Retinal pigment epithelial cell (primary cell): ENCODE measurements at regions not wholly inside any gene's neighbourhood (a gene's known extent, or its start where the extent isn't known, plus 50 kb on each side); places are given as distances from the start of the nearest gene placed in this dataset.

Source experiments
- DNase-seq: peaks from one replicate; pipeline ENCODE4 v3.0.0-alpha.2; 2010; ENCODE audit warnings: low read depth
- H3K4me3 ChIP-seq: 2 replicates; pipeline ENCODE4 v1.5.1; 2011; ENCODE audit warnings: mild to moderate bottlenecking, low read length, control low read depth, moderate library complexity
- TF ChIP-seq, protein P1 (sequence below): conservative IDR thresholded peaks from 2 replicates; pipeline ENCODE4 v1.5.1; 2011; ENCODE audit warnings: low read depth, low read length, control low read depth, inconsistent platforms

DNA sequence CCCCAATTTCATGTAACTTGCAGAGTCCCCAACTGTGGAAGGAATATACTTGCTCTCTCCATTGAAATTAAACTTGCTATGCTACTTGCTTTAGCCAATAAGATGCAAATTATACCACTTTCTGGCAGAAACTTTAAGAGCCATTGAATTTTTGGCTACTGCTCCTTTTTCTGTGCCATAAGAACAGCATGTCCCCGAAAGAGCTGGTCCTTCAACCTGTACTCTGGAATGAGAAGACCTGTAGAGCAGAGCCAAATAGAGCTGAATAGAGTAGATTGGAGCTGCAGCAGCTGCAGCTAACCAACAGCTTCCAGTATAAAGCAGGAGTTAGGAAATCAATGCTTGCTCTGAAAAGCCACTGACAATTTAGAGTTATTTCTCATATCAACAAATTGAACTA lies 472.3 kb upstream of the B3GALT2 start:
- TF ChIP-seq, protein P1, sequence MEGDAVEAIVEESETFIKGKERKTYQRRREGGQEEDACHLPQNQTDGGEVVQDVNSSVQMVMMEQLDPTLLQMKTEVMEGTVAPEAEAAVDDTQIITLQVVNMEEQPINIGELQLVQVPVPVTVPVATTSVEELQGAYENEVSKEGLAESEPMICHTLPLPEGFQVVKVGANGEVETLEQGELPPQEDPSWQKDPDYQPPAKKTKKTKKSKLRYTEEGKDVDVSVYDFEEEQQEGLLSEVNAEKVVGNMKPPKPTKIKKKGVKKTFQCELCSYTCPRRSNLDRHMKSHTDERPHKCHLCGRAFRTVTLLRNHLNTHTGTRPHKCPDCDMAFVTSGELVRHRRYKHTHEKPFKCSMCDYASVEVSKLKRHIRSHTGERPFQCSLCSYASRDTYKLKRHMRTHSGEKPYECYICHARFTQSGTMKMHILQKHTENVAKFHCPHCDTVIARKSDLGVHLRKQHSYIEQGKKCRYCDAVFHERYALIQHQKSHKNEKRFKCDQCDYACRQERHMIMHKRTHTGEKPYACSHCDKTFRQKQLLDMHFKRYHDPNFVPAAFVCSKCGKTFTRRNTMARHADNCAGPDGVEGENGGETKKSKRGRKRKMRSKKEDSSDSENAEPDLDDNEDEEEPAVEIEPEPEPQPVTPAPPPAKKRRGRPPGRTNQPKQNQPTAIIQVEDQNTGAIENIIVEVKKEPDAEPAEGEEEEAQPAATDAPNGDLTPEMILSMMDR, result no peak
- DNase-seq, result no peak
- no peak overlapping the region for H3K4me3 ChIP-seq

- TF ChIP-seq, protein P1, result no peak
- no peak overlapping the region for H3K4me3 ChIP-seq
- DNase-seq, result no peak
These were observed 471.7 kb upstream of the B3GALT2 start for GRCh38 chr1:193658081-193658480.

DNA sequence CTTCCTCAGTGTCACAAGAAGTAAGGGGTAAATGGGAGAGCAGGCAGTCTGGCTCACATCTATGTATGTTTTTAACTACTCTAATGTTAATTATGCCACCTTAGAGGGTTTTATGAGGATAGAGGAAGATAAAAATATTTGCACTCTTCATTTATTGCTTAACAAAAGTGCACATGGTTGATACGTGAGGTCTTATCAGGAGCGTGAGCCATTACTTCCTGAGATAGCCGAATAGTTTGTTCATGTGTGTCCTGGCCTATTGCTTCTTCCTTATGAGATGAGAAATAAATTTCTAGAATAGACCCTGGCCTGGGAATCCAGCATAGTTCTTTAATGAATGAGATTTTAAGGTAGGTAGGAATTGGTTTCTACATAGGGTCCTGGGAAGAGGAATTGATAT lies 471.1 kb upstream of the B3GALT2 start:
- DNase-seq, result no peak
- TF ChIP-seq, protein P1, result no peak
- H3K4me3 ChIP-seq, result no peak overlapping the region

DNA sequence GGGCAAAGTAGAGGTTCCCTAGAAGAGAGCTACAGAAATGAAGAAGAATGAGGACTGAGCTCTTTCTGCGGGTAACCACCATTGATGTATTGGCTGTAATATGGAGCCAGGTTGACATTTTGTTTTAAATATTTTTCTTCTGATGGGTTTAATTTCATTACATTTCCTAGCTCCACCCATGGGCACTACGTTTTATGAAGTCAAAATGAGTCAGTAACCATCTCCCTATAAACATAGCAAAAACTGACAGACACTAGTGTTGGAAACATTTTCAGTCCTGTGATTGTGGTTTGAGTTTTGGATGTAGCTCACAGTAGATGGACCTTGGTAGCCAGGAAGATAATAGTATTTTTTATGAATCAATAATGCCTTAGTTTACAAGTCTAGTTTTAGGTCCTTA lies 470.4 kb upstream of the B3GALT2 start:
- no peak for DNase-seq
- H3K4me3 ChIP-seq, result no peak overlapping the region
- TF ChIP-seq, protein P1, result no peak

DNA sequence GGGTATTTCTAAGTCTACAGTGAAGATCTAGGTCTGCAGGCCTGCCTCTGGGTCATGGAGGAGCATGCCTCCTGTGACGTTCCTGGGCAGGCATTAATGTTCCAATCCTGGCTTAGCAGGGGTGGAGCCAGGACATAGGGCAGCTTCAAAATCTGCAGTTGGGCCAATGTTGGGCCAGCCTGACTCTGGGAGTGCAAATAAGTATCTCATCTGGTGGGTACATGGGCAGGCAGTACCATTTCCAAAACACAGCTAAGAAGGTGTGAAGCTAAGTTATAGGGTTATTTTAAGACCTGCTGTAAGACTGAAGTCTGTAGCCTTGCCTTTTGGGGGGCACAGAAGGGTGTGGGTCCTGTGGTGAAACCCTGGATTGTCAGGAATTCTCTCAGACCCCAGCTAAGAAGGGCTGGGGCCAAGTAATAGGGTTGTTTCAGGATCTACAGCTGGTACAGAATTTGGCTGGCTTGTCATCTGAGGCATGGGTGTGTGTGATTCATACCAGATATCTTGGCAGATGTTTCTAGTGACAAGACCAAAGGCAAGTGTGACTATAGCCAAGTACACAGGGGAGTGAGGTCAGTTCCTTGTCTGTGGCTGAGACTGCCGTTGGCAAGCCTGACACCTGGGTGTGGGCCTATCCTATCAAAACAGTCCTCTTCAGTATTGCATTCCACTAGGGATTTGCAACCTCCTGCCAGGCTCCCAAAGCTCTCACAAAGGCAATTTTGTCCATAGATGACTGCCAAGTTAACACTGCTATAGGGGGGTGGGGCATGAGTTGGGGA lies 468.7 kb upstream of the B3GALT2 start:
- no peak for DNase-seq
- TF ChIP-seq, protein P1, result no peak
- no peak overlapping the region for H3K4me3 ChIP-seq

- no peak for DNase-seq
- H3K4me3 ChIP-seq, result no peak overlapping the region
- TF ChIP-seq, protein P1, result no peak
These were observed 463.2 kb upstream of the B3GALT2 start for GRCh38 chr1:193649587-193649986.

DNA sequence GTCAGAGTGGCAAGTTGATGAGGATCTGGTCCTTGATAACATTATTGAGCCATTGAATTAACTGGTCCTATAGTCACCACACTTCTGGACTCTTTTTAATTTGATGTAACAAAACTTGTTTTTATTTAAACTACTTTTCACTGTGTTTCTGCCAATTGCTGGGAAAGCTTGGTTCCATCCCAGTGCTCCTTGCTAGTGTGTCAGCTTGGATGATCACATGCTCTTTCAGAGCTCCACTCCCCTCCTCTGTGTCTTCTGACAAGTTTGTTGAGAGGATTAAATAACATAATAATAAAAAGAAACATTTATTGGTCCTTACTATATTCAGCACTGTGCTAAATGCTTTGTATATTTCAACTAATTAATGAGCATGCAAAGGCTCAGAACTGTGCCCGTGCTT lies 448.5 kb upstream of the B3GALT2 start:
- no peak overlapping the region for H3K4me3 ChIP-seq
- TF ChIP-seq, protein P1, result no peak
- DNase-seq, result no peak
